B cell (primary cell): ENCODE measurements at regions not wholly inside any gene's neighbourhood (a gene's known extent, or its start where the extent isn't known, plus 50 kb on each side); places are given as distances from the start of the nearest gene placed in this dataset.

Experiments
- ATAC-seq: fragments of 200-7000 bp; cut with Tn5 transposase; one replicate; pipeline ENCODE4 v1.10.0; 2021; ENCODE audit warnings: low read depth, mild to moderate bottlenecking, moderate number of reproducible peaks, moderate library complexity
- CTCF ChIA-PET: fragments of 350-600 bp; sonication (Branson Sonifier 250); formaldehyde crosslinking; loops from one replicate; lab custom pipeline; 2021; ENCODE audit warnings: antibody characterized with exemption, inconsistent platforms; lab: Charles Lee
- POLR2A ChIA-PET: fragments of 350-600 bp; sonication (Branson Sonifier 250); formaldehyde crosslinking; loops from one replicate; lab custom pipeline; 2021; ENCODE audit warnings: antibody characterized with exemption; lab: Charles Lee
- DNase-seq: peaks from one replicate; pipeline ENCODE4 v3.0.0; 2013
- H2AFZ ChIP-seq: 2 replicates; pipeline ENCODE4 v1.6.1; 2012; ENCODE audit warnings: mild to moderate bottlenecking, low read depth, low read length; ENCODE audit not compliant: insufficient read depth, poor library complexity, severe bottlenecking
- H3K27ac ChIP-seq, 2 donors: 1 replicate in 1 of 2; 2 replicates in 1 of 2; pipeline ENCODE4 v1.5.1; 2012 to 2013; ENCODE audit warnings: low read length in 2 of 2, mild to moderate bottlenecking in 2 of 2, moderate library complexity in 1 of 2
- H3K27me3 ChIP-seq, 4 experiments: fragments of 200-600 bp in 1 of 4; sonication (generic) in 1 of 4; replicated peaks in 1 of 4; 1 replicate in 2 of 4; 2 replicates in 2 of 4; pipeline versions ENCODE4 v1.6.1 to v1.7.0; 2013 to 2016; ENCODE audit warnings: low read length in 3 of 4, mild to moderate bottlenecking in 2 of 4, mixed read lengths in 1 of 4, moderate library complexity in 1 of 4; ENCODE audit not compliant: insufficient read depth in 4 of 4, control insufficient read depth in 3 of 4; ENCODE audit errors: control extremely low read depth in 1 of 4
- H3K36me3 ChIP-seq, 2 experiments: replicated peaks in 1 of 2; 1 replicate in 1 of 2; 2 replicates in 1 of 2; pipeline versions ENCODE4 v1.6.1 to v1.7.1; 2013; ENCODE audit warnings: low read length in 1 of 2; ENCODE audit not compliant: insufficient read depth in 2 of 2, control insufficient read depth in 1 of 2; ENCODE audit errors: control extremely low read depth in 1 of 2, extremely low read depth in 1 of 2
- H3K4me1 ChIP-seq, 2 donors: fragments of 200-600 bp in 1 of 2; sonication (generic) in 1 of 2; 1 replicate in 1 of 2; 2 replicates in 1 of 2; pipeline versions ENCODE4 v1.5.1 to v1.6.1; 2013 to 2017; ENCODE audit warnings: low read length in 2 of 2; ENCODE audit not compliant: control insufficient read depth in 2 of 2, insufficient read depth in 2 of 2
- H3K4me2 ChIP-seq: replicated peaks from 2 replicates; pipeline ENCODE3; 2012; ENCODE audit warnings: mild to moderate bottlenecking, low read depth, low read length; ENCODE audit not compliant: poor library complexity, severe bottlenecking
- H3K4me3 ChIP-seq, 5 experiments: fragments of 200-600 bp in 1 of 5; sonication (generic) in 1 of 5; 1 replicate in 3 of 5; 2 replicates in 2 of 5; pipeline versions ENCODE4 v1.5.1 to v1.7.0; 2011 to 2016; ENCODE audit warnings: low read length in 4 of 5, mild to moderate bottlenecking in 4 of 5, low read depth in 2 of 5, control low read depth in 1 of 5, moderate library complexity in 1 of 5; ENCODE audit not compliant: insufficient read depth in 1 of 5; ENCODE audit errors: control extremely low read depth in 1 of 5, extremely low read depth in 1 of 5
- H3K79me2 ChIP-seq: fragments of 200-600 bp; sonication (generic); one replicate; pipeline ENCODE4 v1.6.0; 2016; ENCODE audit warnings: low read length; ENCODE audit not compliant: control insufficient read depth, insufficient read depth
- H3K9ac ChIP-seq: fragments of 200-600 bp; sonication (generic); 2 replicates; pipeline ENCODE4 v1.6.1; 2017; ENCODE audit warnings: mild to moderate bottlenecking, low read length, moderate library complexity
- H3K9me3 ChIP-seq, 3 donors: one replicate each; pipeline versions ENCODE4 v1.6.1 to v1.7.1; 2013; ENCODE audit warnings: low read length in 2 of 3; ENCODE audit not compliant: control insufficient read depth in 2 of 3, insufficient read depth in 1 of 3; ENCODE audit errors: control extremely low read depth in 1 of 3
- H4K20me1 ChIP-seq: 2 replicates; pipeline ENCODE4 v1.6.0; 2012; ENCODE audit warnings: mild to moderate bottlenecking, low read length; ENCODE audit not compliant: insufficient read depth, control insufficient read depth, poor library complexity, severe bottlenecking
- H3K27ac Mint-ChIP-seq: one replicate; pipeline ENCODE4 v1.8.0; 2021; ENCODE audit warnings: mixed read lengths
- H3K27me3 Mint-ChIP-seq: one replicate; pipeline ENCODE4 v1.8.0; 2021; ENCODE audit warnings: mixed read lengths
- H3K4me1 Mint-ChIP-seq: one replicate; pipeline ENCODE4 v1.8.0; 2021; ENCODE audit warnings: mixed read lengths
- H3K4me3 Mint-ChIP-seq: one replicate; pipeline ENCODE4 v1.8.0; 2021; ENCODE audit warnings: mixed read lengths
- H3K9me3 Mint-ChIP-seq: one replicate; pipeline ENCODE4 v1.8.0; 2022; ENCODE audit warnings: mixed read lengths; ENCODE audit not compliant: insufficient read depth
- CTCF ChIP-seq: fragments of 200-600 bp; IDR thresholded peaks from one replicate; pipeline ENCODE4 v1.8.0; 2022; ENCODE audit warnings: antibody characterized with exemption, mild to moderate bottlenecking
- EZH2 ChIP-seq: IDR thresholded peaks from 2 replicates; pipeline ENCODE4 v1.6.1; 2012; ENCODE audit warnings: borderline replicate concordance, low read depth, mild to moderate bottlenecking, moderate library complexity, low read length; ENCODE audit not compliant: insufficient read depth, poor library complexity, severe bottlenecking
- WGBS: methylation state at CpG from one replicate; pipeline ENCODE4 v1.1.5; 2013; ENCODE audit warnings: missing lambda C conversion rate; ENCODE audit not compliant: insufficient coverage; 5-methylcytosine and 5-hydroxymethylcytosine counted together
- intact Hi-C: fragments of 100-400 bp; cut with micrococcal nuclease; formaldehyde crosslinking; loops from one replicate; pipeline ENCODE4 v1.10.0; 2022

GRCh38 chr2:219958941-219959340 lies 331.5 kb downstream of the SLC4A3 start:
- ChIA-PET POLR2A (no interaction called here), CTCF (no interaction called here)
- ATAC-seq (no peak), DNase-seq (no peak)
- Histone ChIP-seq H3K79me2 (no peaks in the 10 kb centered on the region), H3K4me2 (no peak overlapping the region), H3K9ac (no peak overlapping the region), H3K27ac (no peak overlapping the region), H3K4me1 (no peaks in the 10 kb centered on the region), H3K4me3 (no peak overlapping the region), H3K36me3 (no peaks in the 10 kb centered on the region), H3K9me3 (peaks cover 0 to 6% (median 0%) of the 10 kb centered on the region in 3 donors), H3K27me3 (no peaks in the 10 kb centered on the region), H4K20me1 (no peaks in the 10 kb centered on the region), H2AFZ (no peak overlapping the region)
- WGBS: no CpG with 5 or more reads among the region's 1 CpG
- Mint-ChIP-seq H3K27ac (no peak overlapping the region), H3K4me3 (no peak overlapping the region), H3K4me1 (no peaks in the 10 kb centered on the region), H3K9me3 (no peaks in the 10 kb centered on the region), H3K27me3 (peaks cover 3% of the 10 kb centered on the region)
- intact Hi-C loops: no loop called here
- TF ChIP-seq CTCF (no peak), EZH2 (no peak)

- no peak overlapping the region for H3K9ac ChIP-seq
- intact Hi-C loops: no loop called here
- no peaks in the 10 kb centered on the region for H3K36me3 ChIP-seq
- H3K27ac ChIP-seq: no peak overlapping the region
- H2AFZ ChIP-seq: no peak overlapping the region
- ChIA-PET POLR2A (no interaction called here), CTCF (no interaction called here)
- no peak overlapping the region for H3K4me3 ChIP-seq
- no peak for ATAC-seq
- Mint-ChIP-seq H3K4me1 (no peaks in the 10 kb centered on the region), H3K27ac (no peak overlapping the region), H3K27me3 (no peaks in the 10 kb centered on the region), H3K9me3 (no peaks in the 10 kb centered on the region), H3K4me3 (no peak overlapping the region)
- no peaks in the 10 kb centered on the region for H3K4me1 ChIP-seq
- TF ChIP-seq CTCF: no peak
- TF ChIP-seq EZH2: no peak
- DNase-seq: no peak
- H4K20me1 ChIP-seq: no peaks in the 10 kb centered on the region
- 60% methylated on average over 1 of the region's 4 CpGs for WGBS
- H3K79me2 ChIP-seq: no peaks in the 10 kb centered on the region
- no peak overlapping the region for H3K4me2 ChIP-seq
- peaks cover 0 to 6% (median 0%) of the 10 kb centered on the region in 3 donors for H3K9me3 ChIP-seq
- H3K27me3 ChIP-seq: no peaks in the 10 kb centered on the region
Measured at GRCh38 chr2:219959471-219959870, 332.0 kb downstream of the SLC4A3 start.
